GDM1 (cell line): ENCODE measurements at regions not wholly inside any gene's neighbourhood (a gene's known extent, or its start where the extent isn't known, plus 50 kb on each side); places are given as distances from the start of the nearest gene placed in this dataset.

Experiments used
- DNase-seq: peaks from one replicate; lab custom pipeline; 2025; lab: John Stamatoyannopoulos, UW

DNA sequence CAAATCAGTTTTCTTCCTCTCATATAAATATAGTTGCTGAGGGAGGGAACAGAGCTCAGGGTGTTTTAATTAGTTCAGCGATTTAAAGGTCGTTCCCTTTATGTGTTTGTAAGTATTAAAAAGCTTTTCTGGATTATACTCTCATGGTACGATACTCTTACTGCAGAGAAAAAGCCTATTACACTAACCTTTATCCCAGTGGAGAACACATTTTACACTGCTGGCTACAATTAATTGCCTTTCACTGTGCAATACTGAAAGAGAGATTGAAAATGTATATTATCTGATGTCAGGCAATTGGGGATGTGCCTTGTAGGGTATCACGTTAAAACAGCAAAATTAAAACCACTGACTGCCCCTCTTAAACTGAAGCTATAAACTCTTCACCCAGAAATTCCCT is 526.9 kb upstream of the SGCG start:
- DNase-seq, result no peak

DNA sequence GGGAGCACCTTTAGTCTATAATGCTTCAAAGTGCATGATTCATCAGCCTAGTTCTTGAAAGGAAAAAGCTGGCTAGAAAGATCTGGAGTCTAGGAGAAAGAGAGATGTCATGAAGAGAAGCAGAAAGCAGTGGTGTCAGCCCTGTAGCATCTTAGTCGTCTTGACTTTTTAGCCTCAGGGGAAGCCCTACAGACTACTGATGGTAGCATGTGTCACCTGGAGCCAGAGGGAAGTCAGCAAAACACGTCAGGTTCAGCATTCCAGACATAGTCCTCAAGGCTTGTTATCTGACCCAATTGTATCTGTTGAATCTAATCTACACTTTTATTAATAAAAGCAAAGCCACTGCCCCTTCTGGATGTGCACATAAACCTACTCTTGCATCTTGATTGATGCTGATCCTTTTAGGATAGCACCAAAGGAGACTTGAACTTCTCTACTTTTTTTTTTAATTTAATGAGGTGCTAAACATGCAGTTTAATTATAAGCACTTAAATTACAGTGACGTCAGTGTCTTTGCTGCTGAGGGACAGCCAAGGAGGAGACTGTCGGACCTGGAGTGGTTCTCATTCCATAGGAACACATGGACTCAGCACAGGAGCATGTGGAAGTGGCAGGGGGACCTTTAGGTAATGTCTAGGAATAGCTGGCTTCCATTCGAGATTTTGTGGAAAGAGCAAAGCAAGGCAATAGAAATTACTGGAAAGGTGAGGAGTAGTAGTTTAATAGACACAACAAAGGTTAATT is 525.5 kb upstream of the SGCG start:
- no peak for DNase-seq

DNA sequence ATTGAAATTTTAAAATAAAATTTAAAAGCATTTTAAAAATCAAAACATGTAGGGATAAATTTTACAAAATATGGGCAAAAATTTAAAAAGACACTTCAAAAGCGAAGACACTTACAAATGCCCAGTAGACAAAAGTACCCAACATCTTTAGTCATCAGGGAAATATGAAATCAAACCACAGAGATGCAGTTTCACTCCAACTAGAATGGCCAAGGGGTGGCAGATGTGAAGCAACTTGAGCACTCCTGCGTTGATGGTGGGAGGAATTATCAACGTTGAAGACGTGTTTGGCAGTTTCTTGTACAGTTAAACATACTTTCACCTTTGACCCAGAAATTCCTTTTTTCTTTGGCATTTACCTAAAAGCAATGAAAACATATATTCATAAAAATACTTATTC is 518.0 kb upstream of the SGCG start:
- DNase-seq, result no peak

- no peak for DNase-seq
These were observed 515.3 kb upstream of the SGCG start for GRCh38 chr13:22665506-22665905.

- DNase-seq, result no peak
These were observed 490.0 kb upstream of the SGCG start for GRCh38 chr13:22690756-22691155.

GRCh38 chr13:22693691-22694090 is 487.1 kb upstream of the SGCG start:
- DNase-seq, result no peak

DNA sequence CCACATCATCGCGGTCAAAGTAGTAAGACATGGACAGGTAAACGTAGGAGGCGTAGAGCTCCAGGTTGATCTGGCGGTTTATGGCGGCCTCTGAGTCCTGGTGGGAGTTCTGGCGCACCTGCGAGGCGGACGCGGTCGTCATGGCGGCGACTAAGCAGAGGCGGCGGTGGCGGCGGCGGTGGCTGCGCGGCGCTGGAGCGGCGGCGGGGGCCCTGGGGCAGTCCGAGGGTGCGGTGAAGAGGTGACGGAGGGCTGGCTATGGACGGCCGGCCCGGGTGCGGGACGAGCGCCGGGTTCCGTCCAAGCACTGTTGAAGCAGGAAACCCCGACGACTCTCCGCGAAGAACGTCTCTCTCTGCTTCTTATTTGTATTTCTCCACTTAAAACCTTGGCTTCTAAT is 484.3 kb upstream of the SGCG start:
- no peak for DNase-seq

GRCh38 chr13:22698467-22698866 is 482.3 kb upstream of the SGCG start:
- DNase-seq, result no peak

GRCh38 chr13:22700246-22700887 is 480.4 kb upstream of the SGCG start:
- DNase-seq, result no peak

DNA sequence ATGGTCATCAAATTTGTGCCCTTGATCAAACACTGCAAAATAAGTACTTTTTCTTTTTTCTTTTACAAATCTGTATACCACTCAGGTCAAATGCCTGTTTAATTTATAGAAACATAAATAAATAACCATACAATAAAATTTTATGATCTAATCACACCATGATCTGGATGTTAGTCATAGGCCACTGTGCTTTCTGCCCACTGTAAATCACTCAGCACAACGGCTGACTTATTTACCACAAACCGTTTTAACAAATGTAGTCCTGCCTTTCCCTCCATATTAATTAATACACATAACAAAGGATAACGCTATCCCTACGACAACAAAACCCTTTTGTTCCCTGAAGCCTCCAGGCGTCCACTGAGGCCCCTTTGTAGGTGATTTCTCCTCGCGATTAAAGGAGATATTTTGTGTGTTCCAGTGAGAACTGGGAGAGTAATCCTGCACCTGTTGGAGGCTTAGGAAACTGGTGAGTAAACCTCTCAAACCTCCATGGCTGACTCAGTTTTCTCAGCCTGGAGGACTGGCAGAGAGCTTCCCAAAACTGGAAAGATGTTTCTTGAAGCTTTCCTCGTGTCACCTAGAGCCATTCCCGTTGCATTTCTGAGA is 477.1 kb upstream of the SGCG start:
- no peak for DNase-seq

GRCh38 chr13:22707946-22708345 is 472.8 kb upstream of the SGCG start:
- DNase-seq, result no peak

GRCh38 chr13:22717036-22717435 is 463.7 kb upstream of the SGCG start:
- DNase-seq, result no peak

DNA sequence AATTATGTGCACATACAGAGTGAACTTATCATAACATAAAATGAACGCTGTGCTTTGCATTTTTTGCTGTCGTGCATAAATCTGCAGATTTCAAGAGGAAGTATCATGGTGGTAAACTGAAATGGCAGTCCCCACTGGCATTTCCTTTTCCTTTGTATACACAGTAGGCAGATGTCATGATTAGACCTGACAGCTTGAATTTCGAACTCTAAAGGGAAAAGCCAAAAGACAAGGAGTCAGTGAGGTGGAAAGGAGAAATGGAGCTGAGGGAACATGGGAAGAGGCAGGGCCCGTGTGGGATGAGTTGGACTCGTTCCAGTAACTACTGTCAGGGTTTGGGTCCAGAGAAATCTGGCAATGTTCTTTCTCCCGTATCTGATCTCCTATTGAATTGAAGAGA is 454.1 kb upstream of the SGCG start:
- DNase-seq, result no peak

- DNase-seq, result no peak
These were observed 445.5 kb upstream of the SGCG start for GRCh38 chr13:22735011-22735995.

DNA sequence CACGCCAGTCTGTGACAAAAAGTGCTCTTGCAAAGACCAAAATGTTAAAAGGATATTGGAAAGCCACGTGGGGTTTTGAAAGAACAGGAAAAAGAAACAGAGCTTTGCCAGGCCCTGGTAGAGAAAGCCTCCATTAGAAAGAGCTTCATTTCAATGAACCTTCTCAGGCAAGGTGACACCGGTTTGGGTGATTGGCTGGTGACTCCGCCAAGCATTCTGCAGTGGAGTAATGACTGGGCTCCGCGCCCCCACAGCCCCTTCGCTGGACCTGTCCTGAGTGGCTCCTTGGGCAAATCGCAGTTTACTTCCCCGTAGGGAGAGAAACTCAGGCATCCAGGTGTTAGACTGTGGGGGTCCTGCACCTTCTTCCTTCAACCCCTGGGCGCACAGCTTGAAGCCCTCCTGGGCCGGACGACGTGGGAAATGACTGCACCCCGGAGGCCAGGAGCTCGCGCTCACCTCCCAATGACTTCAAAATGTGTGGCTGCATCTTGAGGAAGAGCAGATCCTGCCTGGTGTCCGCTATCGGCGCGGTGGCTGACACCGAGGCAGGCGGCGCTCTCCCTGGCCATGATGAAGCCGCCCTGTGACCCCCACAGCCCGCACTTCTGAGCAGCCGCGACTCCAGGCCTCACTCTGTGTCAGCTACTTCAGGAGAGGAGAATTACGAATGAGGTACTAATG is 444.6 kb upstream of the SGCG start:
- no peak for DNase-seq

- no peak for DNase-seq
These were observed 444.0 kb upstream of the SGCG start for GRCh38 chr13:22736768-22737092.

DNA sequence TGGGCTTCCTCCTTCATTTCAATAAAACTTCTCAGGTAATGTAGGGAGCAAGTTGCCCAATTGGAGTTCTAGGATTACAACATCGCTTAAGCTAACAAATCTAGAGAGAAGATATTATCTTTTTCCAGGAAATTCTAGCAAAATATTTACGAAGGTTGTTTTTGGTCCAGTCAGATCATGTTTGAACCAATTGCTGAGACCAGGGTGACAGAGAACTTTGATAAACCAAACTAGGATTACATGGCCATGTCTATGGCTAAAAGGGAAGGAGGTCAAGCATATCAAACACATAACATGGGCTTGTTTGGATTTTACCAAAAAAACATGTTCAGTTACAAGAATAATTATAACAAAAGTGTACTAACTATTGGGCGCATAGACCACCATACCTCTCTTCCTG is 442.4 kb upstream of the SGCG start:
- no peak for DNase-seq

GRCh38 chr13:22740264-22740663 is 440.5 kb upstream of the SGCG start:
- DNase-seq, result no peak

DNA sequence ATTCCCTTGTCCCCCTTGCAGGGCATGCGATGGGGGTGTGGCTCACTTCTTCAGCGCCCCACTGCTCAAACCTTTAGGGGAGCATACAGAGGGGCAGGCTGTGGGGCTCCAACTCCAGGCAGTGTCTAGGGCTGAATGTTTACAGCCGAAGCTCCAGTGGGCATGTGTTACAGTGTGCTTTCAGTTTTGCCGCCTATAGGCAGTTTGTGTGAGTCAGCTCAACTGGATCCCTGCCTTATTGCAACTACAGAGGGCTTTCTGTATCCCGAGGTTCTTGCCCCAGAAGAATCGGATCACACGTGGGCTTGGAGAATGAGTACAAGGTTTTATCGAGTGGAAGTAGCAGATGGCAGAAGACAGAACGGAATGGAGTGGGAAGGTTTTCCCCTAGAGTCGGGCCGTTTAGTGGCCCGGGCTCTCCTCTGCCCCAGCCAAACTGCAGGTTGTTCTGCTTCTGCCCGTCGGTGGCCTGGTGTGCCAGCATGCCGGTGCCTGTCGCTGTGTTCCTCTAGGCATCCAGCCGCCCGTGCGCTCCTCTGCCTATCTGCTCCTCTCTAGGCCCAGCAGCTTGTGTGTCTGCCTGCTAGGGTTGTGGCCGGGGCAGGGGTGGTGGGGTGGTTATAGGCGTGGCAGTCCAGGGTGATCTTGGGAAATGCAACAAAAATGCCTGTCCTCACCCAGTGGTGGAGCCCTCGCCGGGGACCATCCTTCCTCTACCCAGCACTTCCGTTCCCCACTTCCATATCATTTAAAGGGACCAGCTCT is 435.9 kb upstream of the SGCG start:
- DNase-seq, result no peak

DNA sequence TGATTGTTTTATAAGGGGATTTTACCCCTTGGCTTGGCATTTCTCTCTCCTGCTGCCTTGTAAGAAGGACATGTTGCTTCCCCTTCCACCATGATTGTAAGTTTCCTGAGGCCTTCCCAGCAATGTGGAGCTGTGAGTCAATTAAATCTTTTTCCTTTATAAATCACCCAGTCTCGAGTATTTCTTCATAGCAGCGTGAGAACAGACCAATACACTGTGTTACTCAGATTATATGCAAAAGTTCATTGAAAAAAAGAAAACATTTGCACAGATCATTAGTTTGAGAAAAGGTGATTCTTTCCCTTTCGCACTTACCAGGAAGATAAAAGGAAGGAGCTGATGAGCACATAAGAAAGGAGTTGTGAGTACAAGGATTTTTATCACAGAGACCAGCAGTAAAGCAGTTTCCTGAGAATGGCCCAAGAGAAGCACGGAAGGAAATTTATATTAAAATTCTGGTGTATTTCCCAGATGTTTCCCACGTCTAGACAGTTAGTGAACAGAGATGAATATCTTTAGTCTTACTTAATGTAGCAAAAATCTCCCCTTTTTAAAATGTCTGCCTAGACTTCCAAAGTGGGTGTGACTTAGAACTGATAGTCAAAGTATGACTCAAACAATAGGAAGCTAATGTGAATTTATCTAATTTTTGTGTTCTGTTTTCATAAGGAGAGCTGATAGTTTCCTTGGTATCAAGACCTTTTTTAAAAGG is 431.8 kb upstream of the SGCG start:
- DNase-seq, result no peak
